ENCODE measurements at regions not wholly inside any gene's neighbourhood (a gene's known extent, or its start where the extent isn't known, plus 50 kb on each side); places are given as distances from the start of the nearest gene placed in this dataset.

DNA sequence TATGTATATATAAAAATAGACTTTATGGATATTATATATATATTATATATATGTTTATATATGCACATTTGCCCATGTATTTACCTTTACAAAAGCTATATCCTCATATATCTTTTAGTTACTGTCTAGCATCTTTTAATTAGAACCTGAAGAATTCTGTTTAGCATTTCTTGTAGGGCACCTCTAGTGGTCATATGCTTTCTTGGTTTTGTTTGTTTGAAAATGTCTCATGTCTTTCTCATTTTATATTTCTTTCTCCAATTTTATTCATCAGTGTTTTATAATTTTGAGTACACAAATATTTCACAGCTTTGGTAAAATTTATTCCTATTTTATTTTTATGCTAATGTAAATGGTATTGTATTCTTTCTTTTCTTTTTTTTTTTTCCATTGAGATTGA, 70.3 kb upstream of the SPIN4 start:
- TF ChIP-seq, protein P1, sequence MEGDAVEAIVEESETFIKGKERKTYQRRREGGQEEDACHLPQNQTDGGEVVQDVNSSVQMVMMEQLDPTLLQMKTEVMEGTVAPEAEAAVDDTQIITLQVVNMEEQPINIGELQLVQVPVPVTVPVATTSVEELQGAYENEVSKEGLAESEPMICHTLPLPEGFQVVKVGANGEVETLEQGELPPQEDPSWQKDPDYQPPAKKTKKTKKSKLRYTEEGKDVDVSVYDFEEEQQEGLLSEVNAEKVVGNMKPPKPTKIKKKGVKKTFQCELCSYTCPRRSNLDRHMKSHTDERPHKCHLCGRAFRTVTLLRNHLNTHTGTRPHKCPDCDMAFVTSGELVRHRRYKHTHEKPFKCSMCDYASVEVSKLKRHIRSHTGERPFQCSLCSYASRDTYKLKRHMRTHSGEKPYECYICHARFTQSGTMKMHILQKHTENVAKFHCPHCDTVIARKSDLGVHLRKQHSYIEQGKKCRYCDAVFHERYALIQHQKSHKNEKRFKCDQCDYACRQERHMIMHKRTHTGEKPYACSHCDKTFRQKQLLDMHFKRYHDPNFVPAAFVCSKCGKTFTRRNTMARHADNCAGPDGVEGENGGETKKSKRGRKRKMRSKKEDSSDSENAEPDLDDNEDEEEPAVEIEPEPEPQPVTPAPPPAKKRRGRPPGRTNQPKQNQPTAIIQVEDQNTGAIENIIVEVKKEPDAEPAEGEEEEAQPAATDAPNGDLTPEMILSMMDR (IDR thresholded peaks at IDR 0.05; ENCODE audit: low read depth, low read length, poor library complexity, severe bottlenecking), result no peak
- TF ChIP-seq EZH2phosphoT487 (IDR thresholded peaks at IDR 0.05; ENCODE audit: borderline replicate concordance, low read length), result no peak
